ENCODE measurements at regions not wholly inside any gene's neighbourhood (a gene's known extent, or its start where the extent isn't known, plus 50 kb on each side); places are given as distances from the start of the nearest gene placed in this dataset.
A peak's percentile ranks its signal among the peaks of the same experiment; 100 is the strongest.

GRCh38 chr7:101688183-101688831 lies 59.2 kb upstream of the MYL10 start:
- TF ChIP-seq CTCF (IDR thresholded peaks at IDR 0.05; ENCODE audit: insufficient read depth, low read depth, low read length, missing control alignments): peak; percentile 69
- DNase-seq (ENCODE audit: low read depth): peak; percentile 57
- H3K4me3 ChIP-seq (ENCODE audit: low read length): no peak overlapping the region

DNA sequence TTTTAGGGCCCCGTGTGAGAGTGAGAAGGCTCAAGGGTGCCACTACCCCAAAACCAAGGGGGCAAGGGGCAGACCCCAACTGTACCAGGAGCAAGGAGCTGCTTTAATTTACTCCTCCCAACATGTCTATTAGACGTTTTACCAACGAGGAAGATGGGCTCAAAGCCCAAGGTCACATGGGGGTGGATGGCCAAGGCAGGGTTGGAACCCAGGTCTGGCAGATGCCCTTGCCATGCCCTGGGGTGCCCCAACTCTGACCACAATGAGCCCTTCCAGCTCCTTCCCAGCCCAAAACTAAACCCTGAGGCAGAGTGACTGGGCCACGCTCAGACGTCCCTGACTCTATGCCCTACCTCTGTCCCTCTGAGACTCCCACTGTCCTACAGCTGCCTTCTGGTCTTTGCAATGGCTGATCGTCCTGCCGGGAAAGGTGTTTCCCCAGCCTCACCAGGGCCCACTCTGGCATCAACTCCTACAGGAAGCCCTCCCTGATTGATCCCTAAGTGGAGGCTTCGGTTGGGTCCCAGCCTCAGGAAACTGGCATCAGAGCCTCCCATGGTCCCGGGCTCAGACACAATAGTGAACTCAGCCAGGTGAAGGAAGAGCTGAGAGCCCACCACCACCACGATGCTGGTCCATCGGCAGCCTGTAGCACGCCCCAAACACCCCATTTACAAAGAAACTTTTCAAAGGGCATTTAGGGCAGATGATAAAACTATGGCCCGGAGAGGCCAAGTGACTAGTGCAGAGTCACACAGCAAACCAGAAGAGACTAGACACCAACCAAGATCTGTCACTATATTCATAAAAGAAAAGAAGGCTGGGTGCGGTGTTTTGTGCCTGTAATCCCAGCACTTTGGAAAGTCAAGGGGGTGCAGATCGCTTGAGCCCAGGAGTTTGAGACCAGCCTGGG lies 60.2 kb upstream of the MYL10 start:
- TF ChIP-seq CTCF (IDR thresholded peaks at IDR 0.05; ENCODE audit: insufficient read depth, low read depth, low read length, missing control alignments): no peak
- no peak for DNase-seq (ENCODE audit: low read depth)
- no peak overlapping the region for H3K4me3 ChIP-seq (ENCODE audit: low read length)

DNA sequence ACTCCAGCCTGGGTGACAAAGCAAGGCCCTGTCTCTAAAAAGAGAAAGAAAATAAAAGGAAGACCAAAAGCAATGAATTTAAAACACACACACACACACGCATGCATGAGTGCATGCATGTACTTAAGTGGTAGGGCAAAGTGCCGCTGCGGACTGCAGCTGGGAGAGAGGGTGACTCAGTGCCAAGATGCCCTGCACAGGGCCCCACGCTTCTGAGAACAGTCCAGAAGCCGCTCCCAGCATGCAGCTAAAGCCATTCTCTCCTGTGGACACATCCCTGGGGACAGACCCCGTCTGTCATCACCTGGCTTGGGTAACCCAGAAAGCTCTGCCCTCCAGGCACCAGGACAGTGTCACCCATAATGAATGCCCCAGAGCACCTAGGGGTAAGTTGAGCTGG lies 61.0 kb upstream of the MYL10 start:
- no peak for TF ChIP-seq CTCF (IDR thresholded peaks at IDR 0.05; ENCODE audit: insufficient read depth, low read depth, low read length, missing control alignments)
- peak; percentile 61 for DNase-seq (ENCODE audit: low read depth)

DNA sequence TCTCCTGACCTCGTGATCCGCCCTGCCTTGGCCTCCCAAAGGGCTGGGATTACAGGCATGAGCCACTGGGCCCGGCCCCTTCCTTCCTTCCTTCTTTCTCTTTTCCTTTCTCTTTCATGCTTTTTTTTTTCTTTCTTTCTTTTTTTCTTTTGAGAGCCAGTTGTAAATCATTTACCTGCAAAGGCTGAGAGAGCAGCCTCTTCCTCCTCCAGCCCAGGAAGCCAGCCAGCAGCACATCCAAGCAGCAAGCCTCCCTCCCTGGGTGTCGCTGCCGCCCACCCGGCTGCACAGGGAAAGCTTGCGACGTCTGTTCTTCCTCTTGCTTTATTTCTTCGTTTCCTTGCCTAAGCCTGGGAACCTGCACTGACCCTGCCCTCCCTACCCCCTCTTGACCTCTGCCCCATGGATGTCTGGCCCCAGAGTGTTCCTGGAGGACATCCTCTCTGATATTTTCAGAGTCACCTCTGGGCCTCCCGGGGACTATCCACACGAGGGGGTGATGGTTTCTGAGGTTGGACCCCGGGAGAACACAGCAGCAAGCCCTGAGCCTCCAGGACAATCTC lies 62.8 kb upstream of the MYL10 start:
- no peak for TF ChIP-seq CTCF (IDR thresholded peaks at IDR 0.05; ENCODE audit: insufficient read depth, low read depth, low read length, missing control alignments)
- no peak overlapping the region for H3K4me3 ChIP-seq (ENCODE audit: low read length)
- no peak for DNase-seq (ENCODE audit: low read depth)

More for the DNA sequence above, 61.0 kb upstream of the MYL10 start:
- no peak overlapping the region for H3K4me3 ChIP-seq (ENCODE audit: low read length)

DNA sequence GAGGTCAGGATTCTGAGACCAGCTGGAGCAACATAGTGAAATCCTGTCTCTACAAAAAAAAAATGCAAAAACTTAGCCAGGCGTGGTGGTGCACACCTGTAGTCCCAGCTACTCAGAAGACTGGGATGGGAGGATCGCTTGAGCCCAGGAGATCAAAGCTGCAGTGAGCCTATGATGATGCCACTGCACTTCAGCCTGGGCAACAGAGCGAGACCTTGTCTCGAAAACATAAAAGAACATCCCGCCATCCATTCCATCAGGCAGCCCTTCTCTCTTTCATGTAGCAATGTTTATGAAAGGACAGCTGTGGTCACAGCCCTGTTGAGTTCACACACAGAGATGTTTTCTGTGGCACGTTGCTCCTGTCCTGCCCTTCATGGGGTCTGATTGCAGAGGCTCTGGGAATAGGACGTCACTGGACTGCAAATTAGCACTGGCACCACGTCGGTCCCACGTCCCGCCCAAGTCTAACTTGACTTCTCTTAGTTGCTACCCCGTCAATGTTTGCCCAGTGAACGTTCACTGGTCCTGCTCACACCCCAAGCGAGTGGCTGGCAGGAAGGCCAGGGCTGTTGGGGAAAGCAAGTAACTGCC lies 64.5 kb upstream of the MYL10 start:
- H3K4me3 ChIP-seq (ENCODE audit: low read length): no peak overlapping the region
- DNase-seq (ENCODE audit: low read depth): no peak
- TF ChIP-seq CTCF (IDR thresholded peaks at IDR 0.05; ENCODE audit: insufficient read depth, low read depth, low read length, missing control alignments): no peak

GRCh38 chr7:101698964-101699363 lies 69.9 kb upstream of the MYL10 start:
- TF ChIP-seq CTCF (IDR thresholded peaks at IDR 0.05; ENCODE audit: insufficient read depth, low read depth, low read length, missing control alignments): no peak
- DNase-seq (ENCODE audit: low read depth): no peak
- no peak overlapping the region for H3K4me3 ChIP-seq (ENCODE audit: low read length)
